GM12878 (cell line): ENCODE measurements at regions not wholly inside any gene's neighbourhood (a gene's known extent, or its start where the extent isn't known, plus 50 kb on each side); places are given as distances from the start of the nearest gene placed in this dataset.

Experiments used
- CREB1 ChIP-seq: IDR thresholded peaks from 2 replicates; pipeline ENCODE4 v1.6.1; 2012; ENCODE audit warnings: low read depth, mild to moderate bottlenecking, inconsistent platforms
- EZH2 ChIP-seq: IDR thresholded peaks from 2 replicates; pipeline ENCODE4 v1.6.1; 2012; ENCODE audit warnings: low read depth, mild to moderate bottlenecking, control low read depth, inconsistent platforms, low read length, borderline replicate concordance; ENCODE audit not compliant: control insufficient read depth
- POLR2A ChIP-seq: IDR thresholded peaks from 2 replicates; pipeline ENCODE4 v1.6.1; 2011; ENCODE audit warnings: low read depth, mild to moderate bottlenecking, low read length
- TF ChIP-seq, protein P1 (sequence below), 3 experiments: IDR thresholded peaks in 2 of 3; conservative IDR thresholded peaks in 1 of 3; 2 replicates each; pipeline ENCODE4 v1.5.1; 2011; ENCODE audit warnings: low read depth in 3 of 3, low read length in 3 of 3, mild to moderate bottlenecking in 3 of 3, control low read depth in 2 of 3, moderate library complexity in 2 of 3, inconsistent platforms in 1 of 3, mixed read lengths in 1 of 3; ENCODE audit not compliant: control insufficient read depth in 2 of 3, insufficient read depth in 1 of 3; ENCODE audit errors: extremely low read depth in 1 of 3
- TF ChIP-seq, protein P2 (sequence below): IDR thresholded peaks from 2 replicates; pipeline ENCODE4 v1.6.1; 2012; ENCODE audit warnings: mild to moderate bottlenecking, low read depth, low read length
- TF ChIP-seq, protein P3 (sequence below): IDR thresholded peaks from 2 replicates; pipeline ENCODE4 v1.6.1; 2012; ENCODE audit warnings: low read depth, low read length, improper control_type of control experiment
- TF ChIP-seq, protein P4 (sequence below): fragments of 450-650 bp; IDR thresholded peaks from 2 replicates; pipeline ENCODE4 v1.6.1; 2017; ENCODE audit warnings: antibody characterized with exemption, mild to moderate bottlenecking, moderate library complexity

DNA sequence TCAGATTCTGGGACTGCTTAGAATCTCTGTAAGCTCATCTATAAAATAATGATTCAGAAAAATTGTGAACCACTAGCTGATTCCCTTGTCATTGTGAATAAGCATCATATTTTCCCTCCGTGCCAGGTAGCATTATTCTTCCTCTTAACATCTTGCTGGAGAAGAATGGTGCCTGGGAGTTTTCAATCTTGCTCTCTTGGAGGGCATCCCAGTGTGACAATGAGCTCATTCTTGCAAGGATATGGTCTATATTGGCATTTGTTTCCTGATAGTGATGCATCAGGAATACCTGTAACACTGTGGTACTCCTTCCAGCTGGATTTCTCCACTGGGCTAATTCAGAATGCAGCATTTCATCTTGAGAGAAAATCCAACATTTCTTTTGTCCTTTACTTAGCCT is 126.4 kb upstream of the ITGB1 start:
- TF ChIP-seq, protein P1, sequence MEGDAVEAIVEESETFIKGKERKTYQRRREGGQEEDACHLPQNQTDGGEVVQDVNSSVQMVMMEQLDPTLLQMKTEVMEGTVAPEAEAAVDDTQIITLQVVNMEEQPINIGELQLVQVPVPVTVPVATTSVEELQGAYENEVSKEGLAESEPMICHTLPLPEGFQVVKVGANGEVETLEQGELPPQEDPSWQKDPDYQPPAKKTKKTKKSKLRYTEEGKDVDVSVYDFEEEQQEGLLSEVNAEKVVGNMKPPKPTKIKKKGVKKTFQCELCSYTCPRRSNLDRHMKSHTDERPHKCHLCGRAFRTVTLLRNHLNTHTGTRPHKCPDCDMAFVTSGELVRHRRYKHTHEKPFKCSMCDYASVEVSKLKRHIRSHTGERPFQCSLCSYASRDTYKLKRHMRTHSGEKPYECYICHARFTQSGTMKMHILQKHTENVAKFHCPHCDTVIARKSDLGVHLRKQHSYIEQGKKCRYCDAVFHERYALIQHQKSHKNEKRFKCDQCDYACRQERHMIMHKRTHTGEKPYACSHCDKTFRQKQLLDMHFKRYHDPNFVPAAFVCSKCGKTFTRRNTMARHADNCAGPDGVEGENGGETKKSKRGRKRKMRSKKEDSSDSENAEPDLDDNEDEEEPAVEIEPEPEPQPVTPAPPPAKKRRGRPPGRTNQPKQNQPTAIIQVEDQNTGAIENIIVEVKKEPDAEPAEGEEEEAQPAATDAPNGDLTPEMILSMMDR (IDR thresholded peaks at IDR 0.05 in 2 of 3, conservative IDR thresholded peaks at IDR 0.05 in 1 of 3; ENCODE audit: control insufficient read depth in 2 of 3, extremely low read depth in 1 of 3, insufficient read depth in 1 of 3, low read depth in 3 of 3, low read length in 3 of 3): no peak
- TF ChIP-seq, protein P2, sequence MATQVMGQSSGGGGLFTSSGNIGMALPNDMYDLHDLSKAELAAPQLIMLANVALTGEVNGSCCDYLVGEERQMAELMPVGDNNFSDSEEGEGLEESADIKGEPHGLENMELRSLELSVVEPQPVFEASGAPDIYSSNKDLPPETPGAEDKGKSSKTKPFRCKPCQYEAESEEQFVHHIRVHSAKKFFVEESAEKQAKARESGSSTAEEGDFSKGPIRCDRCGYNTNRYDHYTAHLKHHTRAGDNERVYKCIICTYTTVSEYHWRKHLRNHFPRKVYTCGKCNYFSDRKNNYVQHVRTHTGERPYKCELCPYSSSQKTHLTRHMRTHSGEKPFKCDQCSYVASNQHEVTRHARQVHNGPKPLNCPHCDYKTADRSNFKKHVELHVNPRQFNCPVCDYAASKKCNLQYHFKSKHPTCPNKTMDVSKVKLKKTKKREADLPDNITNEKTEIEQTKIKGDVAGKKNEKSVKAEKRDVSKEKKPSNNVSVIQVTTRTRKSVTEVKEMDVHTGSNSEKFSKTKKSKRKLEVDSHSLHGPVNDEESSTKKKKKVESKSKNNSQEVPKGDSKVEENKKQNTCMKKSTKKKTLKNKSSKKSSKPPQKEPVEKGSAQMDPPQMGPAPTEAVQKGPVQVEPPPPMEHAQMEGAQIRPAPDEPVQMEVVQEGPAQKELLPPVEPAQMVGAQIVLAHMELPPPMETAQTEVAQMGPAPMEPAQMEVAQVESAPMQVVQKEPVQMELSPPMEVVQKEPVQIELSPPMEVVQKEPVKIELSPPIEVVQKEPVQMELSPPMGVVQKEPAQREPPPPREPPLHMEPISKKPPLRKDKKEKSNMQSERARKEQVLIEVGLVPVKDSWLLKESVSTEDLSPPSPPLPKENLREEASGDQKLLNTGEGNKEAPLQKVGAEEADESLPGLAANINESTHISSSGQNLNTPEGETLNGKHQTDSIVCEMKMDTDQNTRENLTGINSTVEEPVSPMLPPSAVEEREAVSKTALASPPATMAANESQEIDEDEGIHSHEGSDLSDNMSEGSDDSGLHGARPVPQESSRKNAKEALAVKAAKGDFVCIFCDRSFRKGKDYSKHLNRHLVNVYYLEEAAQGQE: no peak
- no peak for TF ChIP-seq CREB1
- TF ChIP-seq POLR2A: no peak
- no peak for TF ChIP-seq EZH2
- TF ChIP-seq, protein P3, sequence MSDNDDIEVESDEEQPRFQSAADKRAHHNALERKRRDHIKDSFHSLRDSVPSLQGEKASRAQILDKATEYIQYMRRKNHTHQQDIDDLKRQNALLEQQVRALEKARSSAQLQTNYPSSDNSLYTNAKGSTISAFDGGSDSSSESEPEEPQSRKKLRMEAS: no peak
- TF ChIP-seq, protein P4, sequence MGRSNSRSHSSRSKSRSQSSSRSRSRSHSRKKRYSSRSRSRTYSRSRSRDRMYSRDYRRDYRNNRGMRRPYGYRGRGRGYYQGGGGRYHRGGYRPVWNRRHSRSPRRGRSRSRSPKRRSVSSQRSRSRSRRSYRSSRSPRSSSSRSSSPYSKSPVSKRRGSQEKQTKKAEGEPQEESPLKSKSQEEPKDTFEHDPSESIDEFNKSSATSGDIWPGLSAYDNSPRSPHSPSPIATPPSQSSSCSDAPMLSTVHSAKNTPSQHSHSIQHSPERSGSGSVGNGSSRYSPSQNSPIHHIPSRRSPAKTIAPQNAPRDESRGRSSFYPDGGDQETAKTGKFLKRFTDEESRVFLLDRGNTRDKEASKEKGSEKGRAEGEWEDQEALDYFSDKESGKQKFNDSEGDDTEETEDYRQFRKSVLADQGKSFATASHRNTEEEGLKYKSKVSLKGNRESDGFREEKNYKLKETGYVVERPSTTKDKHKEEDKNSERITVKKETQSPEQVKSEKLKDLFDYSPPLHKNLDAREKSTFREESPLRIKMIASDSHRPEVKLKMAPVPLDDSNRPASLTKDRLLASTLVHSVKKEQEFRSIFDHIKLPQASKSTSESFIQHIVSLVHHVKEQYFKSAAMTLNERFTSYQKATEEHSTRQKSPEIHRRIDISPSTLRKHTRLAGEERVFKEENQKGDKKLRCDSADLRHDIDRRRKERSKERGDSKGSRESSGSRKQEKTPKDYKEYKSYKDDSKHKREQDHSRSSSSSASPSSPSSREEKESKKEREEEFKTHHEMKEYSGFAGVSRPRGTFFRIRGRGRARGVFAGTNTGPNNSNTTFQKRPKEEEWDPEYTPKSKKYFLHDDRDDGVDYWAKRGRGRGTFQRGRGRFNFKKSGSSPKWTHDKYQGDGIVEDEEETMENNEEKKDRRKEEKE: no peak
